Activated T-cell treated with anti-CD3 and anti-CD28 coated beads for 48 hours (primary cell): ENCODE measurements at regions not wholly inside any gene's neighbourhood (a gene's known extent, or its start where the extent isn't known, plus 50 kb on each side); places are given as distances from the start of the nearest gene placed in this dataset.

Source experiments
- DNase-seq: peaks from one replicate; pipeline ENCODE4 v3.0.0-alpha.2; 2020; ENCODE audit warnings: low read depth

- DNase-seq: no peak
Measured at GRCh38 chr5:38029397-38030065, 189.7 kb upstream of the GDNF start.

- no peak for DNase-seq
Measured at GRCh38 chr5:38023799-38024198, 184.0 kb upstream of the GDNF start.

- no peak for DNase-seq
Measured at GRCh38 chr5:38023371-38023770, 183.5 kb upstream of the GDNF start.

- DNase-seq: no peak
Measured at GRCh38 chr5:38022631-38023030, 182.8 kb upstream of the GDNF start.

- DNase-seq: no peak
Measured at GRCh38 chr5:38018016-38018415, 178.2 kb upstream of the GDNF start.

- DNase-seq: no peak
Measured at GRCh38 chr5:38013107-38013506, 173.3 kb upstream of the GDNF start.

GRCh38 chr5:38011668-38012188, 171.9 kb upstream of the GDNF start:
- no peak for DNase-seq

GRCh38 chr5:38009749-38010358, 170.0 kb upstream of the GDNF start:
- no peak for DNase-seq

GRCh38 chr5:38008198-38008597, 168.4 kb upstream of the GDNF start:
- no peak for DNase-seq

- DNase-seq: no peak
Measured at GRCh38 chr5:37999593-37999992, 159.8 kb upstream of the GDNF start.

GRCh38 chr5:37996918-37997317, 157.1 kb upstream of the GDNF start:
- no peak for DNase-seq

GRCh38 chr5:37994729-37995128, 154.9 kb upstream of the GDNF start:
- DNase-seq: no peak

- no peak for DNase-seq
Measured at GRCh38 chr5:37991301-37992299, 151.8 kb upstream of the GDNF start.

GRCh38 chr5:37989884-37990283, 150.0 kb upstream of the GDNF start:
- no peak for DNase-seq

GRCh38 chr5:37988454-37989046, 148.7 kb upstream of the GDNF start:
- DNase-seq: no peak

GRCh38 chr5:37984300-37984699, 144.5 kb upstream of the GDNF start:
- no peak for DNase-seq

GRCh38 chr5:37983463-37983862, 143.6 kb upstream of the GDNF start:
- no peak for DNase-seq

- no peak for DNase-seq
Measured at GRCh38 chr5:37979559-37979958, 139.7 kb upstream of the GDNF start.

- DNase-seq: no peak
Measured at GRCh38 chr5:37975531-37975930, 135.7 kb upstream of the GDNF start.

- DNase-seq: no peak
Measured at GRCh38 chr5:37971483-37972024, 131.7 kb upstream of the GDNF start.

GRCh38 chr5:37966871-37967270, 127.0 kb upstream of the GDNF start:
- no peak for DNase-seq

GRCh38 chr5:37966291-37966690, 126.5 kb upstream of the GDNF start:
- DNase-seq: no peak
